Stimulated activated naive CD4-positive, alpha-beta T cell (primary cell): ENCODE measurements at regions not wholly inside any gene's neighbourhood (a gene's known extent, or its start where the extent isn't known, plus 50 kb on each side); places are given as distances from the start of the nearest gene placed in this dataset.
"Not testable (repeated sequence)": the region's sequence is repeated elsewhere in the genome, so short reads cannot be mapped to it uniquely, and the experiment has no call there.

Experiments used
- DNase-seq, 6 experiments: peaks; one replicate each; lab custom pipeline; 2025; lab: John Stamatoyannopoulos, UW

DNA sequence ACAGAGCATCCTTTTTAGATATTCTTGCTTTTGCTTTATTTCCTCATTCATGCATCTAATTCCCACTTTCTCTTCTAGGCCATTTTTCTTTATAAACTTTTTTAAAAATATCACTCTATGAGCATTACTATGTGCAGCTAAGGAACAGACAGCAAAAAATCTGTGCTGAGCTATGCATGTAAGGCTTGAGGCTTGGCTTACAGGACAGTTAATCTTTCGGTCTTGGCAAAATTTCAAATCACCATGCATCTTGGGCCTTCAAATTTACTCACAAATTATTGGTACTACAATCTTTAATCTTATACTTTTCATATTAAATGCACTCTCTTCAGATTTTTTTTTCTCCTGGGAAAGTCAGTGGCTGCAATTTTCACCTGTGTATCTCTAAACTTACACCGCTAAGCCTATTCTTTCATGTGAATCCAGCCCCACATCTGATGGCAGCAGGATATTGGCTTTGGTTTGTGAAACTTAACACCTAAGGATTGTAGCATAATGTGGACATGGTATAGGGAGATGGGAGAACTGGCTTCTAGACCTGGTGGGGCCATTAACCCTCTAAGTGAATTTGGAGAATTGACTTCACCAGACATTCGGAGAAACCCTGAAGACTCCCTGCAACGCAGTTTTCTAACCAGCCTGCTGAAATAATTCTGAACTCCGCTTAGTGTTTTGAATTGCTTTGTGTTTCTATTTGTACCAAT lies 278.3 kb downstream of the SPRY1 start:
- no peak for DNase-seq

DNA sequence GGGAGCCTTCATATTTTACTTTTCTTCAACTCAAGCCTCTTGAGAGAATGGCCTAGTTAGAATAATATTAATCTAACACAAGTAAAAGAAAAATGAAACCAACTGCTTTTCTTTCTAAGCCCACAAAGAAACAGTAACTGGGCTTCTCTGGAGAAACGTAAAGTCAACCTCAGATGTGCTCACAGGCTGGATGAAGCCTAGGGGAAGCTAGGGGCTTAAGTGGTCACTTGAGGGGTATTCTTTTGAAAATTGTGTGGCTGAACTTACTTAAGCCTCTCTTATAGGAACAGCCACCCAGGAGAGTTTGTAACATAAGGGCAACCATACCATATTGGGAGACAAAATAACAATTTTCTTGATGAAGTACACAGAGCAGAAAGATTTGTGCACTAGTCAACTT lies 279.0 kb downstream of the SPRY1 start:
- DNase-seq: no peak

DNA sequence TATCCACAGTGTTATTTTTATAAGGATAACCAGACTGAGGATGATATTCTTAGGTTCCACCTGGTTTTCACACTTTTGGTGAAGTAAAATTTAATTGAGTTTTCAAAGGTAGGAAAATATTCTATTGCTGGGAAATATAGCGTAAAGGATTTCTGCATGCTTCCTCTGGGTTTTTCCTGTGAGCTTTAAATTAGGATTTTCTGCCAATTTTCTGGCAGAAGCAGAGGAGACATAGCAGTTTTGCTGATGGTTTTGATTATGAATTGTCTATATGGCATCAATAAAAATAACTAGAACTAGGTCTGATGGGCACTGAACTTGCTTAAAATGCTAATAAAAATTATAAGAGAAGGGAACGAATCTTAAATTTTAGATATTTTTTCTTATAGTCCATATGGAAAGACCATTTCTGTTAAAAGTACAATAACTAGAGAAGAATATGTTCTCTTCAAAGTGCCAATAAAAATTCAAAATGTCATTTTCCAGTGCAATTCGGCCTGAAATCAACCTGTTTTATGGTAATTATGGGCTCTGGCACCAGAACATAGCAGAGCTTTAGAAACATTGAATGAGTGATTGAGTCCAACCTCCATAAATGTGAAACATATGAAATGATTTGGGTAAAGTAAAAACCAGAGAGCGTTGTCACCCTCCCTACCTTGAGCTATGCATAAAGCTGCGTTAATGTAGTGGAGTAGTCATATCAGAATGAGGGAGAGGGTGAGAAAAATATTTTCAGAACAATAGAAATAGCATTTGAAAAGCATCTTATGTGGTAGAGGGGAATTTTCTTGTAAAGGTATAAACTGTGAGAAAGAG lies 279.7 kb downstream of the SPRY1 start:
- DNase-seq: no peak

DNA sequence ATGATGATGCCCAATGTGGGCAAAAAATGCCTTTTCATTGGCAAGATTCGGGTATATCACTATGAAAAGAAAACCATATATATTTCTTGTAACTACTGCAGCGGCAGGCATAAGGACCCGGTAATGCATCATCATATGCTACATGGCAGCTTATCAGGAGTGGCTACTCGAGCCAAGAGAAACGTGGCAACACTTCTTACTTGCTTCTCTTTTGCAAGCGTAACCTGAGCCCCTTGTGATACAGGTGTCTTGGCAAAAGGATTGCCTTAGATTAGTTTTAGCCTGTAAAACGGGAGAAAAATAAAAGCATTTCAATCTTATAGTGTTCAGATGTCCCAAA lies 280.3 kb downstream of the SPRY1 start:
- DNase-seq: no peak

DNA sequence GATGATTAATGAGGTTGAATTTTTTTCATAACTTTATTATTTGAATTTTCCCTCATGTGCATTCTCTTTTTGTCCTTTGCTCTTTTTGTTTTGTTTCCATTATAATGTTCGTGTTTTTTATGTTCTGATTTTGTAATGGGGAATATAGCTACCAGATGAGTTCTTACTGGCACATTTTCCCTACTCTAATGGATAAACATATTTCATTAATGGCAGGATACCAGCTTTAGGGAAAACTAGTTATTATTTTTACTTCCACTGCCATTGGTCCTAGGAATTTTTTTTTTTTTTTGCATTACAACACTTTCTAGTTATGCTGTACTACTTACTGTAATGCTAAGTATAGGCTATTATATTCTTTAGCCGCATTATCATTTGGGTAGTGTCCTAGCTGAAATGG lies 286.3 kb downstream of the SPRY1 start:
- DNase-seq: no peak

DNA sequence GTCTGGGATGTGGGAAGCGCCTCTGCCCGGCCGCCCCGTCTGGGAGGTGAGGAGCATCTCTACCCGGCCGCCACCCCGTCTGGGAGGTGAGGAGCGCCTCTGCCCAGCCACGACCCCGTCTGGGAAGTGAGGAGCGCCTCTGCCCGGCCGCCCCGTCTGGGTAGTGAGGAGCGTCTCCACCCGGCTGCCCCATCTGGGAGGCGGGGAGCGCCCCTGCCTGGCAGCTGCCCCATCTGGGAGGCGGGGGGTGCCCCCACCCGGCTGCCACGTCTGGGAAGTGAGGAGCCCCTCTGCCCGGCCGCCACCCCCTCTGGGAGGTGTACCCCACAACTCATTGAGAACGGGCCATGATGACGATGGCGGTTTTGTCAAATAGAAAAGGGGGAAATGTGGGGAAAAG lies 288.3 kb downstream of the SPRY1 start:
- not testable (repeated sequence) for DNase-seq

DNA sequence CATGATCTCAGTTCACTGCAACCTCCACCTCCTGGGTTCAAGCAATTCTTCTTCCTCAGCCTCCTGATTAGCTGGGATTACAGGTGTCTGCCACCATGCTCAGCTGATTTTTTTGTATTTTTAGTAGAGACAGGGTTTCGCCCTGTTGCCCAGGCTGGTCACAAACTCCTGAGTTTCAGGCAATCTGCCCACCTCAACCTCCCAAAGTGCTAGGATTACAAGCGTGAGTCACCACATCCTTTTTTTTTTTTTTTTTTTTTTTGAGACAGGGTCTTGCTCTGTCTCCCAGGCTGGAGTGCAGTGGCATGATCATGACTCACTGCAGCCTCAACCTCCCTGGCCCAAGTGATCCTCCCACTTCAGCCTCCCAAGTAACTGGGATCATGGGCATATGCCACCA lies 298.9 kb downstream of the SPRY1 start:
- not testable (repeated sequence) for DNase-seq

DNA sequence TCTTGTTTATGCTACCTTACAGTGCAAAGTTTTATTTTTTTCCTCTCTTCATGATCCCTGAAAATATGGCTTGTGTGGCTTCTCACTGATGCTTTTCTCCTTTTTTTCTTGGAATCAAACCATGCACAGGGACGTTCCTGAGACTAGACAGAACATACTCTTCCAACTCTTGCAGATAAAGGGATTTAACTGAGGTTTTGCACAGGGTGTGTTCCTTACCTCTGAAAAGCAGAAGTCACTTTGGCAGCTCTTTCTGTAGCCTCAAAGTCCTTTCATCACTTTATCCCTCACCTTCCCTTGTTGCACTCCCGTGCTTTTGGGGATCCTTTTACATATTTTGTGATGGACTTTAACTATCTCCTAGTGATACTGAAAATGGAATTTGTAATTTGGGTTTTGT lies 300.1 kb downstream of the SPRY1 start:
- DNase-seq: no peak

DNA sequence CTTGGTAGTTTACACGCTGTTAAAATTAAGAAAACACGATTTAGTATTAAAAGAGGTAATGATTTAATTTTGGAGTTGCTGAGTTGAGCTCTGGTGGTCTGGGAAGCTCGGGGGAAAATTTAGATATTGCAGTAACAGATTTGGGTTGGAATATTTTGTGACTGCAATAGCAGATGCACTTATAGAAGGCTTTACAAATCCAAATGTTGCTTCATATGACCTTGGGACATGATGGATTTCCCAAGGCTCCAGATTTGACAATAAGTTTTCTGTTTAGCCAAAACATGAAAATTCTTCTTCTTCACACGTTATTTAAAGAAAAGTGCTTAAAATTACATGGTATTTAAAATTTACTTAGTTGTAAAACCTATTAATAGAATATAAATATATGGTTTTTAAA lies 302.0 kb downstream of the SPRY1 start:
- DNase-seq: no peak

DNA sequence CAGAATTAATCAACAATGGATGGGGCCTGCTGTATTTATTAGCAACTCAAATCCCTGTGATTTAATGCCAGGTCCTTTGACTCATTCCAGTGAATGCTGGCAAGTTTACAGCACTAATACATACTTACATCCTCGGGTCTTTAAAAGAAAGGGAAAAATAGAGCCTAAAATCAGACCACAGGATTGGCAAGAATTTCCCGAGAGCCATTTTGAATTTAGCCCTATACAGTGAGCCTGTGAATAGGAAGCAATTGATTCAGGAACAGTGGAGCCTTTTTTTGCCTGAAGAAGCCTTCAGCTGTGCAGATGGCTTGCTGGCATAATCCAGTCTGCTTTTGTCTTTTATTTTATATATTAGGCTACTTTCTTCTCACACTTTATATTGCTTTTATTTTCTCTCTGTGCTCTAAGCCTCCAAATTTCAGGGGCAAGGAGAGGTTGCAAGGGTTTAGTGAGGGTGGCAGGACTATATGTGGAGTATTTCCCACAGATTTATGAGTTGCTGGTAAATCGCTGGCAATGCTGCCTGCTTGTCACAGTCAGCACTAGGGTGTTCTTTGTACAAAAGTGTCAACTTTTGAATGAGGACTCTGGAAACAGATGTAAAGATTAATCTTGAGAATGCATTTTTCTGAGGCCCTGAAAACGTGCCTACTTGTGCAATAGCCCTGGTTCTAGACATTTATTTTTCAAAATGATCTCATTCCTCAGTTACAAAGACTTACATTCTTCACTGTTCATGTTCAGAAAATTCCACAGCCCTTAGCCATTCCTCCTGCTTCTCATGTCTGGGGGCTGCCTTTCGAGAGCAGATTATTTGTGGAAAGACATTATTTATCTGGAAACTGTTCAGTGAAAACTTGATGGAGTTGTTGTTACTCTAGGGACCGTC lies 303.5 kb downstream of the SPRY1 start:
- DNase-seq: no peak

DNA sequence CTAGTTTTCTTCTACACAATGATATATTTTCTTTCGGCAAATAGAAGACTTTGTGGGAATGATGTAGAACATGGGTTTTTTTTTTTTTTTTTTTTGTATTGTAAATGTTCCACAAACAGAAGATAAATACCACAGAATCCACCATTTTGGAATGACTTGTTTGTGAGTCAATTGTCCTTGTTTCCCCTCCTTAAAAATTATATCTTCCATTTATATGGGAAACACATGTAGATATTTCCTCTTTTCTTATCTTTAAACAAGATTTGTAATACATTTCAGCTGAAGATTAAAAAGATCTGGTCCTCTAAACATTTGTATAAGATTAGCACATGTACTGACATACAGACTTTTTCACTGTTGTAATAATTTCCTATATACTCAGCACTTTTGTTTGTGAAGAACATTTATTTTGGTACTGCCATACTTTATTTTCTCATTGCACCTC lies 304.6 kb downstream of the SPRY1 start:
- DNase-seq: no peak

DNA sequence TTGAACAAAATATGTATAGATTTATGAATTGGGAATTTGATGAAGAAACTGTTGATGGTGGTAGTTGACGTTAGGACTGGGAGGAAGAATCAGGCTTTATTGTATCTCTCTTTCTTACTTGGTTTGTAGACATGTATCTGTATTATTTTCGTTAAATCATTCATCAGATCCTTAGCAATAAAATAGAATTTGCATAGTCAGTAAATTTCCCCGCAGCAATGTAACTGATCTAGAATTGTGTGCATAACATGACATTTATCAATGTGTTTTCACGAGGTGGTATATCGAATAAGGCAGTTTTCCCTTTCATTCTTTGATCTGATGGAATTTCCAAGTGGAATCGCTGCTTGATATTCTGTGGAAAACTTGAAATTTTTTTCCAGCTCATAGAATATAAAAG lies 308.8 kb downstream of the SPRY1 start:
- no peak for DNase-seq

DNA sequence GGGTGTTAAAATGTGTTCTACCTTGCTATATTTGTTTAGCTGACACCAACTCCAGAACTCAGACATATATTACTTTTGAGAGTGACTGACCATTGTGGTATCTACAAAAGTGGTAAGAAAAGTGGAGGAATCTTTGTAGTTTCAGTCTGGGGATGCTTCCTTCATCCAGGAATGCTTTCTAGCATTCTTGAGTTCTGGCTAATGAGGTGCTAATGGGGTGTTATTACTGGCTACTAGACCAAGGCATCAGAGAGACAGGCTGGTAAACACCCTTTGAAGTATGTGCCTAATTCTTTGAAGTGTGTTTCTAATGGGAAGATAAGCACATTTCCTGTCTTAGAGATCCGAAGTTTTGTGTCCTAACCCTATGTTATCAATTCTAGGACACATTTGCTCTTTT lies 310.4 kb downstream of the SPRY1 start:
- no peak for DNase-seq

DNA sequence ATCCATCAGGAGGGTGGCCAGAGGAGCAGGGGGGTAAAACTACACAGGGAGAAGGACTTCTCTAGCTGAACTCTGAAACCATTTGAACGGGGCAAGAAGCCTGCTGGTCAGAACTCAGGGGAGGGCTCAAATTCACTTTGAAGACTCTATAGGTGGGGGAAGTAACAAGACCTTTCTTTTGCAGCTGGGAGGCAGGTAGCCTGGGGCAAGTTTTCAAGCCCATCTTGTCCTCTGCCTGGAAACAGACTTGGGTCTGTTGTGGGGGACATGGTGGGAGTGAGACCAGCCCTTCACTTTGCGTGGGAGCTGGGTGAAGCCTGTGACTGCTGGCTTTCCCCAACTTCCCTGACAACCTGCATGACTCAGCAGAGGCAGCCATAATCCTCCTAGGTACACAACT lies 312.3 kb downstream of the SPRY1 start:
- DNase-seq: no peak

DNA sequence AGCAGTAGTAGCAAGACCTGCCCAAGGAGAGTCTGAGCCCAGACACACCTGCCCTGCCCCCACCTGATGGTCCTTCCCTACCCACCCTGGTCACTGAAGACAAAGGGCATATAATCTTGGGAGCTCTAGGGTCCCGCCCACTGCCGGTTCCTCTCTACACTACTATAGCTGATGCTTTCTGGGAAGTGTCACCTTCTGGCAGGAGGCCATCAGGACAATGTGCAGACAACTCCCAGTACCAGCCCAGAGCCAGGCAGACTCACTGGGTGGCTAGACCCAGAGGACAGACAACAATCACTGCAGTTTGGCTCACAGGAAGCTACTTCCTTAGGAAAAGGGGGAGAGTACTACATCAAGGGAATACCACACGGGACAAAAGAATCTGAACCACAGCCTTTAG lies 312.7 kb downstream of the SPRY1 start:
- no peak for DNase-seq

DNA sequence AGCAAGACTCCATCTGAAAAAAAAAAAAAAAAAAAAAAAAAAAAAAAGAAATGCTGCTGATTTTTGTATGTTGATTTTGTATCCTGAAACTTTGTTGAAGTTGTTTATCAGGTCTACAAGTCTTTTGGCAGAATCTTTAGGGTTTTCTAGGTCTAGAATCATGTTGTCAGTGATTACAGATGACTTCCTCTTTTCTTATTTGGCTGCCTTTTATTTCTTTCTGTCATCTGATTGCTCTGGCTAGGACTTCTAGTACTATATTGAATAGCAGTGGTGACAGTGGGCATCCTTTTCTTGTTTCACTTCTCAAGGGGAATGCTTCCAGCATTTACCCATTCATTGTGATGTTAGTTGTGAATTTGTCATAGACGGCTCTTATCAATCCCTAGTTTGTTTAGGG lies 334.4 kb downstream of the SPRY1 start:
- DNase-seq: no peak

DNA sequence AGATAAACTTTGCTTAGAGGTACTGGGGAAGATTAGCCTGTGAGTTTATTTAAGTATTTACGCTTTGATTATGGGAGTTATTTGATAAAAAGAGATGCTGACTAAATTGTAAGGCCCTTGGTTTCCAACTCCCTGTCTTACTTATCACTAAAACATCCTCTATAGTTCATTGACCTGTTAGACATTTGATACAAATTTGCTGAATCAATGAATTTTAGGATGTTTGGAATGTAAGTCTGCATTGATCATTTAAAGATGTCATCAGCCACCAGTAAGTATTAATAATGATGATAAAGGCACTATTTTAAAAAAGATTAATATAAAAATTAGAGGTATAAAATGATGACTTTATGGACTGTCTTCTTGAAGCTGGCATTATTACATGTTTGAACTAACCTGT lies 340.6 kb downstream of the SPRY1 start:
- no peak for DNase-seq

DNA sequence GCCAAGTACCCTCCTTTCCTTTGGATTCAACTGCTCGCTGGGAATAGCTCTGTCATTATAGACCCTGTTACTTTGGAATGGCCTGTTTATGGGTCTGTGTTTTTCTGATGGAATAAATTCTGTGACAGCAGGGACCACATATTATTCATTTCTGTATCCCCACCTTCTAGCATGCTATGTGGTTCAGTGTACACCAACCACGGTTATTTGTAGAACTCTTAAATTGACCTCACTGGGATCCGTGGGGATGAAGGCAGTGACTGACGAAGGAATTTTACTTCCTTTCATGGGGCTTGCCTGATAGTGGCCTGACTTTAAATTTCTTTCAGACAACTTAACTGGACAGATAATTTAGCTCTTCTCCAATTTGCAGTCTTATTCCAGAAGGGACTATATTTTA lies 343.2 kb downstream of the SPRY1 start:
- DNase-seq: no peak

DNA sequence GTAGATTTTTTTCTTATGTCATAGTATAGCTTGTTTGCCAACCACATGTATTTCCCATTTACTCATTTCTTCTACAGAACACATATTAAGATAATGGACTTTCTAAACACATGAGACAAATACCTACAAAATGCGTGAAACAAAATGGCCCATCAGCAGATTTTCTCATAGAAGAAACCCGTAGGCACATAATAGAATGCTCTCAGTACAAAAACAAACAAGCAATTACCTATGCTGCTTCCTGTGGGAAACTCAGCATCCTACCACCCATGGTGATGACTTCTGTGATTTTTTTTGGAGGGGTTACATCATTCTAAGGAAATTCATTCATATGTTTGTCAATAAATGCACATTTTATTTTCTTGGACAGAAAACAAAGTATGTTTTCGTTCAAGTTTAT lies 343.6 kb downstream of the SPRY1 start:
- no peak for DNase-seq

DNA sequence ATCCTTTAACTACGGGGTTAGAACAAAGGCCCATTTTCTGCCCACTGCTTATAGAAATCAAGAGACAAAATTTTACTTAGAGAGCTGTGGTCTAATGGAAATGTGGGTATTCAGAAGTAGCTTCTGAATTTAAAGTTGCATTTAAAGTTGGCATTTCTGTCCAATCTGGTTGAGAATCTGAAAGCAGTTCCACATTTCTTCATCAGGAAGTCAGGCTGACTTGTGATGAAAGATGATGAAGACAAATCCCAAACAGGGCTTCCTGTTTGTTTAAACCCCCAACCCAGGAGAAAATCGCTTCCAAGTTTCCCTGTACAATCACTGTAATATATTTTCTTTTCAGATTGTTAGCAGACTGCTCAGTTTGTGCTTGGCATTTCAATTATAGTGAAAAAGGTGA lies 345.3 kb downstream of the SPRY1 start:
- DNase-seq: no peak

DNA sequence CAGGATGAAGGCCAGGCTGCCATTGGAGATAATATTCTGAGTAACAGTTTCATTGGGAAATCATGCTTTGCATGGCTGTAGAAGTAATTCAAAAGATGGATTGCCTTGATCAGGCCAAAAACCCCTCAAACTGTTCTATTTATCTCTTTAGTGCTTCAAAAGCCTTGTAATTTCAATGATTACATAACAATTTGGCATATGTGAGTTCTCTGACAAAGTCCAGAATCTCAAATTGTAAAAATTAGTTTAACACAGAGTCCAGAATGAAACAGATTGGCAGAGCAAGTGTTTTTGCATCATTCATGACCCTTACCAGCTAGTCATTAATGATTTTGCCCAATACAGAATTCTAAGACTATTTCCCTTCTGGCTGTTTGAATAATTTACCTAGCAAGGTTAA lies 347.3 kb downstream of the SPRY1 start:
- DNase-seq: no peak

DNA sequence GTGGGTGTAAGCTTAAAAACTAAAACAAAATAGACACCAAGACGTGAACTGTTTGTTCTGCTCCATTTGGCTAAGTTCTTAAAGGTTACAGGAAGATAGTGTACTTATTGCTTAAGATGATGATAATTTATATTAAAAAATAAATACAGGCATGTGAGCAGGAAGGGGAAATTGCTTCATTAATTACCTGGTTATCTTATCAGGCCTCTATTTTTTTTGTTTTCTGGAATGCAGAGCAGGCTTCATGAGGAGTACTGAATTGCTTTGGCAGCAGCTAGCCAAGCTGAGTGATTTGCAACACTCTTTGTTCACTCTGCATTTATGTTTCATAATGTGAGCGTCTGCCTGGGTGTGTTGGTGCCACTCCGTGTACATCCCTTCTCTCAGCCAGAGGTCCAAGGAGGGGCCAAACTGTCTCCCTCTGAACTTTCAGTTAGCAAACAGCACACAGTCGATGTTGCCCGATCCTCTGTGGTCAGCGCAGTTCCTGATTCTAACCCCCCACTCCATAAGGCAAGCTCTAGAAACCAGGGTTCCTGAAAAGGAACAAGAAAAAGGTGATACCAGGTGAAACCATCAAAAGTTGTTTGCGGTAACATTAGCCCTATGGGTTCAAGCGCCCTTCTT lies 348.2 kb downstream of the SPRY1 start:
- no peak for DNase-seq
